B cell (primary cell): ENCODE measurements at regions not wholly inside any gene's neighbourhood (a gene's known extent, or its start where the extent isn't known, plus 50 kb on each side); places are given as distances from the start of the nearest gene placed in this dataset.

Experiments used
- ATAC-seq: fragments of 200-7000 bp; cut with Tn5 transposase; one replicate; pipeline ENCODE4 v1.10.0; 2021; ENCODE audit warnings: low read depth, mild to moderate bottlenecking, moderate number of reproducible peaks, moderate library complexity
- CTCF ChIA-PET: fragments of 350-600 bp; sonication (Branson Sonifier 250); formaldehyde crosslinking; loops from one replicate; lab custom pipeline; 2021; ENCODE audit warnings: antibody characterized with exemption, inconsistent platforms; lab: Charles Lee
- POLR2A ChIA-PET: fragments of 350-600 bp; sonication (Branson Sonifier 250); formaldehyde crosslinking; loops from one replicate; lab custom pipeline; 2021; ENCODE audit warnings: antibody characterized with exemption; lab: Charles Lee
- DNase-seq: peaks from one replicate; pipeline ENCODE4 v3.0.0; 2013
- H2AFZ ChIP-seq: 2 replicates; pipeline ENCODE4 v1.6.1; 2012; ENCODE audit warnings: mild to moderate bottlenecking, low read depth, low read length; ENCODE audit not compliant: insufficient read depth, poor library complexity, severe bottlenecking
- H3K27ac ChIP-seq, 2 donors: 1 replicate in 1 of 2; 2 replicates in 1 of 2; pipeline ENCODE4 v1.5.1; 2012 to 2013; ENCODE audit warnings: low read length in 2 of 2, mild to moderate bottlenecking in 2 of 2, moderate library complexity in 1 of 2
- H3K27me3 ChIP-seq, 4 experiments: fragments of 200-600 bp in 1 of 4; sonication (generic) in 1 of 4; replicated peaks in 1 of 4; 1 replicate in 2 of 4; 2 replicates in 2 of 4; pipeline versions ENCODE4 v1.6.1 to v1.7.0; 2013 to 2016; ENCODE audit warnings: low read length in 3 of 4, mild to moderate bottlenecking in 2 of 4, mixed read lengths in 1 of 4, moderate library complexity in 1 of 4; ENCODE audit not compliant: insufficient read depth in 4 of 4, control insufficient read depth in 3 of 4; ENCODE audit errors: control extremely low read depth in 1 of 4
- H3K36me3 ChIP-seq, 2 experiments: replicated peaks in 1 of 2; 1 replicate in 1 of 2; 2 replicates in 1 of 2; pipeline versions ENCODE4 v1.6.1 to v1.7.1; 2013; ENCODE audit warnings: low read length in 1 of 2; ENCODE audit not compliant: insufficient read depth in 2 of 2, control insufficient read depth in 1 of 2; ENCODE audit errors: control extremely low read depth in 1 of 2, extremely low read depth in 1 of 2
- H3K4me1 ChIP-seq, 2 donors: fragments of 200-600 bp in 1 of 2; sonication (generic) in 1 of 2; 1 replicate in 1 of 2; 2 replicates in 1 of 2; pipeline versions ENCODE4 v1.5.1 to v1.6.1; 2013 to 2017; ENCODE audit warnings: low read length in 2 of 2; ENCODE audit not compliant: control insufficient read depth in 2 of 2, insufficient read depth in 2 of 2
- H3K4me2 ChIP-seq: replicated peaks from 2 replicates; pipeline ENCODE3; 2012; ENCODE audit warnings: mild to moderate bottlenecking, low read depth, low read length; ENCODE audit not compliant: poor library complexity, severe bottlenecking
- H3K4me3 ChIP-seq, 5 experiments: fragments of 200-600 bp in 1 of 5; sonication (generic) in 1 of 5; 1 replicate in 3 of 5; 2 replicates in 2 of 5; pipeline versions ENCODE4 v1.5.1 to v1.7.0; 2011 to 2016; ENCODE audit warnings: low read length in 4 of 5, mild to moderate bottlenecking in 4 of 5, low read depth in 2 of 5, control low read depth in 1 of 5, moderate library complexity in 1 of 5; ENCODE audit not compliant: insufficient read depth in 1 of 5; ENCODE audit errors: control extremely low read depth in 1 of 5, extremely low read depth in 1 of 5
- H3K79me2 ChIP-seq: fragments of 200-600 bp; sonication (generic); one replicate; pipeline ENCODE4 v1.6.0; 2016; ENCODE audit warnings: low read length; ENCODE audit not compliant: control insufficient read depth, insufficient read depth
- H3K9ac ChIP-seq: fragments of 200-600 bp; sonication (generic); 2 replicates; pipeline ENCODE4 v1.6.1; 2017; ENCODE audit warnings: mild to moderate bottlenecking, low read length, moderate library complexity
- H3K9me3 ChIP-seq, 3 donors: one replicate each; pipeline versions ENCODE4 v1.6.1 to v1.7.1; 2013; ENCODE audit warnings: low read length in 2 of 3; ENCODE audit not compliant: control insufficient read depth in 2 of 3, insufficient read depth in 1 of 3; ENCODE audit errors: control extremely low read depth in 1 of 3
- H4K20me1 ChIP-seq: 2 replicates; pipeline ENCODE4 v1.6.0; 2012; ENCODE audit warnings: mild to moderate bottlenecking, low read length; ENCODE audit not compliant: insufficient read depth, control insufficient read depth, poor library complexity, severe bottlenecking
- H3K27ac Mint-ChIP-seq: one replicate; pipeline ENCODE4 v1.8.0; 2021; ENCODE audit warnings: mixed read lengths
- H3K27me3 Mint-ChIP-seq: one replicate; pipeline ENCODE4 v1.8.0; 2021; ENCODE audit warnings: mixed read lengths
- H3K4me1 Mint-ChIP-seq: one replicate; pipeline ENCODE4 v1.8.0; 2021; ENCODE audit warnings: mixed read lengths
- H3K4me3 Mint-ChIP-seq: one replicate; pipeline ENCODE4 v1.8.0; 2021; ENCODE audit warnings: mixed read lengths
- H3K9me3 Mint-ChIP-seq: one replicate; pipeline ENCODE4 v1.8.0; 2022; ENCODE audit warnings: mixed read lengths; ENCODE audit not compliant: insufficient read depth
- CTCF ChIP-seq: fragments of 200-600 bp; IDR thresholded peaks from one replicate; pipeline ENCODE4 v1.8.0; 2022; ENCODE audit warnings: antibody characterized with exemption, mild to moderate bottlenecking
- EZH2 ChIP-seq: IDR thresholded peaks from 2 replicates; pipeline ENCODE4 v1.6.1; 2012; ENCODE audit warnings: borderline replicate concordance, low read depth, mild to moderate bottlenecking, moderate library complexity, low read length; ENCODE audit not compliant: insufficient read depth, poor library complexity, severe bottlenecking
- WGBS: methylation state at CpG from one replicate; pipeline ENCODE4 v1.1.5; 2013; ENCODE audit warnings: missing lambda C conversion rate; ENCODE audit not compliant: insufficient coverage; 5-methylcytosine and 5-hydroxymethylcytosine counted together
- intact Hi-C: fragments of 100-400 bp; cut with micrococcal nuclease; formaldehyde crosslinking; loops from one replicate; pipeline ENCODE4 v1.10.0; 2022

GRCh38 chr11:24408202-24408601 is 88.7 kb upstream of the LUZP2 start:
- ATAC-seq, result no peak
- DNase-seq, result no peak
- Histone ChIP-seq H3K4me1 (no peaks in the 10 kb centered on the region), H3K4me2 (no peak overlapping the region), H3K9ac (no peak overlapping the region), H3K36me3 (no peaks in the 10 kb centered on the region), H3K27ac (no peak overlapping the region), H2AFZ (no peak overlapping the region), H3K4me3 (no peak overlapping the region), H4K20me1 (no peaks in the 10 kb centered on the region), H3K79me2 (no peaks in the 10 kb centered on the region), H3K9me3 (no peaks in the 10 kb centered on the region), H3K27me3 (no peaks in the 10 kb centered on the region)
- Mint-ChIP-seq H3K4me1 (no peaks in the 10 kb centered on the region), H3K27ac (no peak overlapping the region), H3K9me3 (peaks cover 2% of the 10 kb centered on the region), H3K27me3 (no peaks in the 10 kb centered on the region), H3K4me3 (no peak overlapping the region)
- no peak for TF ChIP-seq CTCF
- no peak for TF ChIP-seq EZH2
- intact Hi-C loops, result no loop called here
- ChIA-PET CTCF (no interaction called here), POLR2A (no interaction called here)

DNA sequence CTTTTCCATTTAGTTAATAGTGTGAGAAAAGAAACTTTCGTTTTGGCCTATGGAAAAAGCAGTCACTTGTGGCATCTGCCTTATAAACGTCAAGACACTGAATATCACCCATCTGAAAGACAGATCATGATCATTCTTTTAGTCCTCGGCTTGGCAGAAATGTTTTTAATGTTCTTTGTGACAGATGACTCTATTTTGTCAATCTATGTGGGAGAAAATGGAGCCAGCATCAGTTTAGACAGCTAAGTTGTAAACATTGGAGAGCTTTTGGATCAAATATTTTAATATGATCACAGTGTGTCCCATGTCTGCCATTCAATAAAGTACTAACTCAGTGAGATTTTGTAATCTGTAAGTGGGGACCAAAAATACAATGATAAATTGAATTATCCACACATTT is 85.1 kb upstream of the LUZP2 start:
- Histone ChIP-seq H3K36me3 (no peaks in the 10 kb centered on the region), H4K20me1 (no peaks in the 10 kb centered on the region), H3K4me3 (no peak overlapping the region), H3K79me2 (no peaks in the 10 kb centered on the region), H3K4me1 (no peaks in the 10 kb centered on the region), H2AFZ (no peak overlapping the region), H3K9ac (no peak overlapping the region), H3K9me3 (peaks cover 0 to 7% (median 0%) of the 10 kb centered on the region in 3 donors), H3K27ac (no peak overlapping the region), H3K27me3 (no peaks in the 10 kb centered on the region), H3K4me2 (no peak overlapping the region)
- no peak for DNase-seq
- no peaks in the 10 kb centered on the region for H3K4me1 Mint-ChIP-seq
- no peak overlapping the region for H3K4me3 Mint-ChIP-seq
- no peak for ATAC-seq
- no peaks in the 10 kb centered on the region for H3K27me3 Mint-ChIP-seq
- WGBS, result no CpG with 5 or more reads among the region's 3 CpGs
- ChIA-PET POLR2A (no interaction called here), CTCF (no interaction called here)
- TF ChIP-seq CTCF, result no peak
- no peak for TF ChIP-seq EZH2
- H3K9me3 Mint-ChIP-seq, result no peaks in the 10 kb centered on the region
- intact Hi-C loops, result no loop called here
- no peak overlapping the region for H3K27ac Mint-ChIP-seq
